Thyroid gland (tissue), 4 donors: ENCODE measurements at regions not wholly inside any gene's neighbourhood (a gene's known extent, or its start where the extent isn't known, plus 50 kb on each side); places are given as distances from the start of the nearest gene placed in this dataset.
"Not testable (repeated sequence)": the region's sequence is repeated elsewhere in the genome, so short reads cannot be mapped to it uniquely, and the experiment has no call there.

Experiments
- DNase-seq, 2 donors: peaks; one replicate each; pipeline ENCODE4 v3.0.0-alpha.2; 2019
- H3K27ac ChIP-seq, 3 donors: fragments of 200-600 bp; sonication (generic); 1 replicate in 2 of 3; 2 replicates in 1 of 3; pipeline ENCODE4 v1.5.1; 2016 to 2019; ENCODE audit warnings: mild to moderate bottlenecking in 1 of 3, moderate library complexity in 1 of 3
- H3K27me3 ChIP-seq: fragments of 200-600 bp; sonication (generic); one replicate; pipeline ENCODE4 v1.5.1; 2019
- H3K36me3 ChIP-seq, 2 donors: fragments of 200-600 bp; sonication (generic); one replicate each; pipeline ENCODE4 v1.5.1; 2016 to 2019
- H3K4me1 ChIP-seq, 2 donors: fragments of 200-600 bp; sonication (generic); one replicate each; pipeline ENCODE4 v1.5.1; 2017 to 2019
- H3K4me3 ChIP-seq, 3 donors: fragments of 200-600 bp; sonication (generic); replicated peaks in 1 of 3; 1 replicate in 2 of 3; 2 replicates in 1 of 3; pipeline ENCODE4 v1.5.1; 2016; ENCODE audit warnings: mild to moderate bottlenecking in 1 of 3
- H3K9me3 ChIP-seq: fragments of 200-600 bp; sonication (generic); one replicate; pipeline ENCODE4 v1.5.1; 2017
- POLR2A ChIP-seq, 2 donors: fragments of 450-650 bp; IDR thresholded peaks; one replicate each; pipeline ENCODE4 v1.6.1; 2017; ENCODE audit warnings: antibody characterized with exemption in 2 of 2, mild to moderate bottlenecking in 2 of 2, moderate library complexity in 1 of 2
- WGBS, 2 donors: methylation state at CpG; one replicate each; pipeline ENCODE4 v1.1.5; 2017; 5-methylcytosine and 5-hydroxymethylcytosine counted together
- intact Hi-C: fragments of 100-400 bp; cut with DNase I; formaldehyde crosslinking; loops from one replicate; pipeline ENCODE4 v1.15.1; 2023
- TF ChIP-seq, protein P1 (sequence below), 6 experiments: fragments of 200-600 bp in 3 of 6; fragments of 450-650 bp in 3 of 6; sonication (generic) in 3 of 6; IDR thresholded peaks; one replicate each; pipeline ENCODE4 v1.5.1; 2016 to 2019; ENCODE audit warnings: antibody characterized with exemption in 6 of 6, mild to moderate bottlenecking in 2 of 6, inconsistent platforms in 1 of 6, moderate library complexity in 1 of 6

DNA sequence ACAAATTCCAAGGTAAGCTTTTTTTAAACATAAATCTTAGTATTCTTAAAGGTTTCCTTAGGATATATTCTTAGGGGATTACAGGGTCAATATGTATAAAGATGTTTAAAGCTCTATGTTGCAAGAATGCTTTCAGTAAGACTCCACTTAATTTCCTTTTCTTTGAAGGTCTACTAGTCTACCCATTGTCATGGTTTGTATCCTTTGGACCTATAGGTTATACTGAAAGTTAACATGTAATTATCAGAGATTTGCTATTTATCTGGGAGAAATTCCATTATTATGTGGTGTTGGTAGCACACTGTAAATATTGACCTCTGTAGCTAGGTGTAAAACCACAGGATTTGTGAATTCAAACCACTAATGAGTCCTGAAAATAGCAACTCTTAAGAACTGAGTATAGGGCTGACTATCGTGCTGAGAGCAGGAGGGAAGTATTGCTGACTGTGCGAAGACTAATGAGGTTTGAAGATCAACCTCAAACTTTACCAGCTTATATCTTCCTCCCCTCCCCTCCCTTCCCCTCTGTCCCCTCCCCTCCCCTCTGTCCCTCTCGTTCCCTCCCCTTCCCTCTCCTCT is 85.6 kb downstream of the GADD45G start:
- H3K27me3 ChIP-seq: no peaks in the 10 kb centered on the region
- no peaks in the 10 kb centered on the region for H3K9me3 ChIP-seq
- DNase-seq: no peak
- no peak overlapping the region for H3K4me3 ChIP-seq
- 86 to 91% methylated on average over 3 of the region's 3 CpGs for WGBS, 2 donors
- no peaks in the 10 kb centered on the region for H3K4me1 ChIP-seq
- no peak overlapping the region for H3K27ac ChIP-seq
- intact Hi-C loops: no loop called here
- H3K36me3 ChIP-seq: no peaks in the 10 kb centered on the region
- TF ChIP-seq POLR2A (IDR thresholded peaks at IDR 0.05): no peak
- TF ChIP-seq, protein P1, sequence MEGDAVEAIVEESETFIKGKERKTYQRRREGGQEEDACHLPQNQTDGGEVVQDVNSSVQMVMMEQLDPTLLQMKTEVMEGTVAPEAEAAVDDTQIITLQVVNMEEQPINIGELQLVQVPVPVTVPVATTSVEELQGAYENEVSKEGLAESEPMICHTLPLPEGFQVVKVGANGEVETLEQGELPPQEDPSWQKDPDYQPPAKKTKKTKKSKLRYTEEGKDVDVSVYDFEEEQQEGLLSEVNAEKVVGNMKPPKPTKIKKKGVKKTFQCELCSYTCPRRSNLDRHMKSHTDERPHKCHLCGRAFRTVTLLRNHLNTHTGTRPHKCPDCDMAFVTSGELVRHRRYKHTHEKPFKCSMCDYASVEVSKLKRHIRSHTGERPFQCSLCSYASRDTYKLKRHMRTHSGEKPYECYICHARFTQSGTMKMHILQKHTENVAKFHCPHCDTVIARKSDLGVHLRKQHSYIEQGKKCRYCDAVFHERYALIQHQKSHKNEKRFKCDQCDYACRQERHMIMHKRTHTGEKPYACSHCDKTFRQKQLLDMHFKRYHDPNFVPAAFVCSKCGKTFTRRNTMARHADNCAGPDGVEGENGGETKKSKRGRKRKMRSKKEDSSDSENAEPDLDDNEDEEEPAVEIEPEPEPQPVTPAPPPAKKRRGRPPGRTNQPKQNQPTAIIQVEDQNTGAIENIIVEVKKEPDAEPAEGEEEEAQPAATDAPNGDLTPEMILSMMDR (IDR thresholded peaks at IDR 0.05): no peak

DNA sequence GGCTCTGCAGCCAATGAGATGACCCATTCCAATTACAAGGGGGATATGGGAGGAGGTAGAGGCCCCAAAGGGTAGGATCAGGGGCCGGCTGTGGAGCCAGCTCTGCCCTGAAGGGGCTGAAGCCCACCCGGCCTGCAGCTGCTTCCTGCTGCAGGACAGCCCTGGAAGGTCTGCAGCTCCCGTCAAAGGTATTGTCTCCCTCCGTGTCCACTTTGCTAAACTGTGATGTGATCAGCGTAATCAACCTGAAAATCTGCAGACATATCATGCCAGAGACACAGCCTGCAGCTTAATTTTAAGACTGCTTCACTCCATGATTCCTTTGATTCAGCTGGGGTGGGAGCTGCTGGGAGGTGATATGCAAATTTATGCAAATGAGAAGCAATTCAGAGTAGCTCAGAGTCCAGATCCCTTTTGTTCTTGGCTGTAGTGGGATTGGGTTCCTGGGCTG is 90.7 kb downstream of the GADD45G start:
- Histone ChIP-seq H3K36me3 (no peaks in the 10 kb centered on the region), H3K27me3 (no peaks in the 10 kb centered on the region), H3K4me3 (no peak overlapping the region), H3K27ac (no peak overlapping the region), H3K9me3 (no peaks in the 10 kb centered on the region), H3K4me1 (no peaks in the 10 kb centered on the region)
- no peak for DNase-seq
- 75% methylated on average over 5 of the region's 5 CpGs for WGBS, 2 donors
- intact Hi-C loops: no loop called here
- TF ChIP-seq POLR2A (IDR thresholded peaks at IDR 0.05): no peak
- TF ChIP-seq, protein P1 (IDR thresholded peaks at IDR 0.05): no peak

GRCh38 chr9:89695979-89696378 is 91.2 kb downstream of the GADD45G start:
- H3K9me3 ChIP-seq, intact Hi-C loops, H3K27ac ChIP-seq, H3K27me3 ChIP-seq, H3K36me3 ChIP-seq, H3K4me1 ChIP-seq, DNase-seq, H3K4me3 ChIP-seq: not testable (repeated sequence)
- 91 to 92% methylated on average over 6 of the region's 6 CpGs for WGBS, 2 donors

- no peak overlapping the region for H3K27ac ChIP-seq
- 87 to 100% methylated on average over 1 to 2 of the region's 2 CpGs for WGBS, 2 donors
- H3K4me3 ChIP-seq: no peak overlapping the region
- no peaks in the 10 kb centered on the region for H3K36me3 ChIP-seq
- DNase-seq: no peak
- H3K4me1 ChIP-seq: no peaks in the 10 kb centered on the region
- no peak for TF ChIP-seq POLR2A (IDR thresholded peaks at IDR 0.05)
- TF ChIP-seq, protein P1 (IDR thresholded peaks at IDR 0.05): no peak
- no peaks in the 10 kb centered on the region for H3K27me3 ChIP-seq
- intact Hi-C loops: no loop called here
- H3K9me3 ChIP-seq: no peaks in the 10 kb centered on the region
Observed at GRCh38 chr9:89696780-89697179, 92.0 kb downstream of the GADD45G start.

- intact Hi-C loops: no loop called here
- no peaks in the 10 kb centered on the region for H3K27me3 ChIP-seq
- WGBS, 2 donors: 88 to 91% methylated on average over 2 to 3 of the region's 3 CpGs
Observed at GRCh38 chr9:89697553-89697952, 92.7 kb downstream of the GADD45G start.

More at GRCh38 chr9:89697553-89697952, 92.7 kb downstream of the GADD45G start:
- Histone ChIP-seq H3K9me3 (no peaks in the 10 kb centered on the region), H3K36me3 (no peaks in the 10 kb centered on the region), H3K4me1 (no peaks in the 10 kb centered on the region), H3K4me3 (no peak overlapping the region), H3K27ac (no peak overlapping the region)
- DNase-seq: no peak
- TF ChIP-seq POLR2A (IDR thresholded peaks at IDR 0.05): no peak
- TF ChIP-seq, protein P1 (IDR thresholded peaks at IDR 0.05): no peak
